ENCODE measurements at regions not wholly inside any gene's neighbourhood (a gene's known extent, or its start where the extent isn't known, plus 50 kb on each side); places are given as distances from the start of the nearest gene placed in this dataset.

GRCh38 chr10:62911210-62911963, 95.2 kb upstream of the EGR2 start:
- no peak overlapping the region for H3K4me3 ChIP-seq (replicated peaks; ENCODE audit: low read depth, low read length)
- no peak for TF ChIP-seq CTCF (IDR thresholded peaks at IDR 0.05; ENCODE audit: low read depth, low read length, missing control alignments)
- no peak for DNase-seq (ENCODE audit: extremely low read depth, low read depth)

- H3K4me3 ChIP-seq (replicated peaks; ENCODE audit: low read depth, low read length), result no peak overlapping the region
- TF ChIP-seq CTCF (IDR thresholded peaks at IDR 0.05; ENCODE audit: low read depth, low read length, missing control alignments), result no peak
- DNase-seq (ENCODE audit: extremely low read depth, low read depth), result no peak
These were observed 91.5 kb upstream of the EGR2 start for GRCh38 chr10:62907470-62908212.

GRCh38 chr10:62904281-62904875, 88.2 kb upstream of the EGR2 start:
- no peak for TF ChIP-seq CTCF (IDR thresholded peaks at IDR 0.05; ENCODE audit: low read depth, low read length, missing control alignments)
- H3K4me3 ChIP-seq (replicated peaks; ENCODE audit: low read depth, low read length), result no peak overlapping the region
- DNase-seq (ENCODE audit: extremely low read depth, low read depth), result no peak

- no peak for DNase-seq (ENCODE audit: extremely low read depth, low read depth)
- no peak for TF ChIP-seq CTCF (IDR thresholded peaks at IDR 0.05; ENCODE audit: low read depth, low read length, missing control alignments)
- H3K4me3 ChIP-seq (replicated peaks; ENCODE audit: low read depth, low read length), result no peak overlapping the region
These were observed 87.7 kb upstream of the EGR2 start for GRCh38 chr10:62903828-62904227.

GRCh38 chr10:62900829-62901571, 84.8 kb upstream of the EGR2 start:
- H3K4me3 ChIP-seq (replicated peaks; ENCODE audit: low read depth, low read length), result no peak overlapping the region
- TF ChIP-seq CTCF (IDR thresholded peaks at IDR 0.05; ENCODE audit: low read depth, low read length, missing control alignments), result no peak
- no peak for DNase-seq (ENCODE audit: extremely low read depth, low read depth)

GRCh38 chr10:62899311-62899710, 83.1 kb upstream of the EGR2 start:
- no peak overlapping the region for H3K4me3 ChIP-seq (replicated peaks; ENCODE audit: low read depth, low read length)

More at GRCh38 chr10:62899311-62899710, 83.1 kb upstream of the EGR2 start:
- TF ChIP-seq CTCF (IDR thresholded peaks at IDR 0.05; ENCODE audit: low read depth, low read length, missing control alignments), result no peak
- no peak for DNase-seq (ENCODE audit: extremely low read depth, low read depth)
